GM12891 (cell line): ENCODE measurements at regions not wholly inside any gene's neighbourhood (a gene's known extent, or its start where the extent isn't known, plus 50 kb on each side); places are given as distances from the start of the nearest gene placed in this dataset.
"Not testable (repeated sequence)": the region's sequence is repeated elsewhere in the genome, so short reads cannot be mapped to it uniquely, and the experiment has no call there.

Source experiments
- DNase-seq: peaks from one replicate; pipeline ENCODE4 v3.0.0; 2011; ENCODE audit warnings: low spot score; ENCODE audit not compliant: insufficient read length
- FAIRE-seq: peaks from 2 replicates; lab custom pipeline; 2011; peaks lifted over from hg19 to GRCh38; lab: Jason Lieb, UNC
- PAX5 ChIP-seq: IDR thresholded peaks from 2 replicates; pipeline ENCODE4 v1.6.1; 2011; ENCODE audit warnings: low read length, moderate library complexity, mild to moderate bottlenecking; ENCODE audit not compliant: insufficient read depth, severe bottlenecking
- POLR2A ChIP-seq: IDR thresholded peaks from 2 replicates; pipeline ENCODE4 v1.6.1; 2011; ENCODE audit warnings: low read depth, low read length, control low read depth
- POLR2AphosphoS5 ChIP-seq: IDR thresholded peaks from 2 replicates; pipeline ENCODE4 v1.6.1; 2011; ENCODE audit warnings: low read depth, low read length, control low read depth
- POU2F2 ChIP-seq: IDR thresholded peaks from 2 replicates; pipeline ENCODE4 v1.6.1; 2011; ENCODE audit warnings: low read depth, mild to moderate bottlenecking, control low read depth, low read length, moderate library complexity
- SPI1 ChIP-seq: IDR thresholded peaks from 2 replicates; pipeline ENCODE4 v1.6.1; 2011; ENCODE audit warnings: low read depth, low read length, control low read depth
- TAF1 ChIP-seq: IDR thresholded peaks from 2 replicates; pipeline ENCODE4 v1.6.1; 2011; ENCODE audit warnings: low read depth, low read length, control low read depth

GRCh38 chrY:7516268-7516667 is 604.7 kb upstream of the AMELY start:
- FAIRE-seq (peak; percentile 54), DNase-seq (no peak)
- TF ChIP-seq TAF1 (no peak), POLR2A (no peak), PAX5 (no peak), POU2F2 (no peak), SPI1 (no peak), POLR2AphosphoS5 (no peak)

- TF ChIP-seq PAX5 (no peak), TAF1 (no peak), POU2F2 (no peak), SPI1 (no peak), POLR2A (no peak), POLR2AphosphoS5 (no peak)
- DNase-seq (no peak), FAIRE-seq (no peak)
These were observed 604.3 kb upstream of the AMELY start for GRCh38 chrY:7515812-7516211.

- TF ChIP-seq POU2F2, result no peak
- TF ChIP-seq SPI1, result no peak
- no peak for TF ChIP-seq TAF1
- DNase-seq (no peak), FAIRE-seq (no peak)
These were observed 591.3 kb upstream of the AMELY start for GRCh38 chrY:7502896-7503295.

- DNase-seq (no peak), FAIRE-seq (no peak)
- no peak for TF ChIP-seq SPI1
- TF ChIP-seq POLR2AphosphoS5, result no peak
- TF ChIP-seq TAF1, result no peak
- TF ChIP-seq PAX5, result no peak
- TF ChIP-seq POU2F2, result no peak
- TF ChIP-seq POLR2A, result no peak
These were observed 589.7 kb upstream of the AMELY start for GRCh38 chrY:7501236-7501635.

GRCh38 chrY:7496001-7496400 is 584.4 kb upstream of the AMELY start:
- no peak for FAIRE-seq
- TF ChIP-seq POU2F2 (no peak), TAF1 (no peak), SPI1 (no peak), PAX5 (no peak), POLR2A (no peak), POLR2AphosphoS5 (no peak)

GRCh38 chrY:7484455-7485285 is 573.1 kb upstream of the AMELY start:
- not testable (repeated sequence) for DNase-seq, FAIRE-seq

More at GRCh38 chrY:7496001-7496400, 584.4 kb upstream of the AMELY start:
- DNase-seq, result no peak

- TF ChIP-seq SPI1, result no peak
- no peak for TF ChIP-seq POLR2AphosphoS5
- TF ChIP-seq POLR2A, result no peak
- TF ChIP-seq POU2F2, result no peak
- no peak for TF ChIP-seq TAF1
- TF ChIP-seq PAX5, result no peak
- FAIRE-seq (no peak), DNase-seq (no peak)
These were observed 560.4 kb upstream of the AMELY start for GRCh38 chrY:7471976-7472375.

- FAIRE-seq (no peak), DNase-seq (no peak)
- no peak for TF ChIP-seq POLR2A
- TF ChIP-seq POLR2AphosphoS5, result no peak
- no peak for TF ChIP-seq POU2F2
These were observed 558.5 kb upstream of the AMELY start for GRCh38 chrY:7470037-7470436.

GRCh38 chrY:7468951-7469745 is 557.6 kb upstream of the AMELY start:
- DNase-seq (no peak), FAIRE-seq (no peak)
- TF ChIP-seq PAX5 (no peak), SPI1 (no peak), POLR2A (no peak), TAF1 (no peak), POU2F2 (no peak), POLR2AphosphoS5 (no peak)
